GM18498 (cell line): ENCODE measurements at regions not wholly inside any gene's neighbourhood (a gene's known extent, or its start where the extent isn't known, plus 50 kb on each side); places are given as distances from the start of the nearest gene placed in this dataset.
"Not testable (repeated sequence)": the region's sequence is repeated elsewhere in the genome, so short reads cannot be mapped to it uniquely, and the experiment has no call there.

Experiments used
- ATAC-seq: cut with Tn5 transposase; IDR thresholded peaks from one replicate; pipeline ENCODE4 v1.9.1; 2021; ENCODE audit warnings: mild to moderate bottlenecking, moderate library complexity; ENCODE audit not compliant: unreplicated experiment

DNA sequence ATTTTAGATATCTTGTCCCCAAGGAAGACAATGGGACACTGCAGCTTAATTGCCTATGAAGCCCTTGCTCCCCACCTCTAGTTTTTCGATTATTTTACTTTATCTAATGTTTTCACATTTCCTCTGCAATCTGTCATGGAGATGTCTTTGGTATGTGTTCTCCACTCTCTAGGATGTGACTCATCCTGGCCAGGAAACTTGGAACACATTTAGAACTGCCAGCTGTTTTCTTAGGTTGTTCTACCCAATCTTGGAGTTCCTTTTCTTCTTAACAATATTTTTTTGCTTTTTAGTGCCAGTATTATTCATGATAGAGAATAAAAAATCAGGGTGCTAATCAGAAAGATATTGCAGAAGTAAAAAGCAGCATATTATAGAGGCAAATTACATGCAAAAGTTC is 101.7 kb upstream of the CLEC14A start:
- no peak for ATAC-seq

DNA sequence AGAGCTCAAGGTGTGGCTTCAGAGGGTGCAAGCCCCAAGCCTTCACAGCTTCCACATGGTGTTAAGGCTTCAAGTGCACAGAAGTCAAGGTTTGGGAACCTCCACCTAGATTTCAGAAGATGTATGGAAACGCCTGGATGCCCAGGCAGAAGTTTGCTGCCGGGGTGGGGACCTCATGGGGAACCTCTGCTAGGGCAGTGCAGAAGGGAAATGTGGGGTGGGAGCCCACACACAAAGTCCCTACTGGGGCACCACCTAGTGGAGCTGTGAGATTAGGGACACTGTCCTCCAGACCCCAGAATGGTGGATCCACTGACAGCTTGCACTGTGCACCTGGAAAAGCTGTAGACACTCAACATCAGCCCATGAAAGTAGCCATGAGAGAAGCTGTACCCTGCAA is 99.6 kb upstream of the CLEC14A start:
- ATAC-seq, result not testable (repeated sequence)

DNA sequence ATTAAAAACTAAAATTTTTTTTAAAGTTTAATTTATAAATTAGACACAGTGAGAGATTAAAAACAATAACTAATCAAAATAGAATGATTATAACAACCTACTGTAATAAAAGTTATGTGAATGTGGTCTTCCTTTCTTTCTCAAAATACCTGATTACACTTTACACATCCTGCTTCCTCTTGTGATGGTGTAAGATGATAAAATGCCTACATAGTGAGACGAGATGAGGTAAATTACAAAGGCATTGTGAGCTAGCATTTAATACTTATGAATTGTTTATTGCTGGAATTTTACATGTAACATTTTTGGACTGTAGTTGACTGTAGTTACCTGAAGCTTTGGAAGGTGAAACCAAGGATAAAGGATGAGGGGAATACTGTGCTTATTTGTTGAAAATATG is 94.2 kb upstream of the CLEC14A start:
- no peak for ATAC-seq

DNA sequence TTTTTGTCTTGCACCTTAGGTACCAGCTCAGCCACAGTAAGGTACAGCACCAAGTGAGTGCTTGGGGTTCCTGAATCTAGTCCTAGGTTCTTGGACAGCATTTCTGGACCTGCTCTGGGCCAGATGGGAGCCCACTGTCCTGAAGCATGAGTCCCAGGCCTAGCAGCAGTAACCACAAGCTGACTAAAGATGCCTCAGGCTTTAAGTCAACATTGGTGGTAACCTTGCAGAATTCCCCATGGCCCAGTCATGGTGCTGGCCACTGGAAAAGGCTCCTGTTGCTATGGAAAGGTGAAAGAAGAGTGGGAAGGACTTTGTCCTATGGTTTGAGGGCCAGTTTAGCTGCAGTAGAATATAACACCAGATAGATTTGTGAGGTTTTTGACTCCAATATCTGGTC is 86.9 kb upstream of the CLEC14A start:
- no peak for ATAC-seq

DNA sequence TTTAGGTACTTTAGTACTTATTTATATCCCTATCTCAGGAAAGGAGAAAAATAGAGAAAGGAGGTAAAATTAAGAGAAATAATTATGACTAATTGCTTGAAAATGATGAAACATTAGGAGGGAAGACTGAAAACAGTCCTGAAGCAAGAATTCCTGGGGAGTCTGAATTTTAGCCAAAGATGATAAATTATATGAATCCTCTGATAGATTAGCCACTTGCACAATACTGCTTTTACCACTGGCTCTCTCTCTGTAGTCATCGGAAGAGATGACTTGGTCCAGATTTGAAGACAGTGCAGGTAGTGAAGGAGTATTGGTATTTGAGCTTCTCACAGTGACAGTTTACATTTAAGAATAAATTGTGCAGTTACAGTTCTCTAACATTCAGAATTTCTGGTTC is 83.8 kb upstream of the CLEC14A start:
- no peak for ATAC-seq

DNA sequence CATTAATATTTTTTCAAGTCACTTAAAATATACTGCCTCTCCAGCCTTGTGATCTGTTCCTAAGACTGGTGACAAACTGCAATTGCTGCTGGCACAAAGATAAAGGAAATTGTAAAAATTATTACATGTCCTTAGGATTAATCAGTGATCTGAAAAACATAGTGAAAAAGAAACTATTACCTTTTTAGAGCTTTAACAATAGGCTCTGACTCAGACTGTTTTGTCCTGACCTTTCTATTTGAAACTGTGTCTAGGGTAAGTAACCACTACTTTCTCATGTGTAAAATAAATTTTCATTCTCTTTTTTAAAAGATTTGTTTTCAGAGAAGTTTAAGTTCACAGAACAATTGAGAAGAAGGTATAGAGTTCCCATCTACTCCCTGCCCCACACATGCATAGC is 80.4 kb upstream of the CLEC14A start:
- no peak for ATAC-seq

DNA sequence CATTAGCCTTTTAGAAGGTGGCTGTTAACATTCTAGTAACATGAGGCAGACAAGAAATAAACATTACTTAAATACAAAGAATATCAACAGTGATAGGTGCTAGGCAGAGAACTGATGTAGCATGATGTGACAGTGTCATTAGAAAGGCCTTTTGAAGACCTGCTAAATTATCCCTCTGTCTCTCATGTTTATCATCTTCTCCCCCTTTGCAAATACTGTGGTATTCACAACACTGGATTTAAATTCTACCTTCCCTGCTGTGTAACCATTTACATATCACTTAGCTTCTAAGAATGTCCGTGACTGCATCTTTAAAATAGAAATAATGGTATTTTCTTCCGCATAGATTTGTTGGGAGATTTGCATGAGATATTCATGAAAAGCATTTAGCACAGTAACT is 74.4 kb upstream of the CLEC14A start:
- ATAC-seq, result no peak

DNA sequence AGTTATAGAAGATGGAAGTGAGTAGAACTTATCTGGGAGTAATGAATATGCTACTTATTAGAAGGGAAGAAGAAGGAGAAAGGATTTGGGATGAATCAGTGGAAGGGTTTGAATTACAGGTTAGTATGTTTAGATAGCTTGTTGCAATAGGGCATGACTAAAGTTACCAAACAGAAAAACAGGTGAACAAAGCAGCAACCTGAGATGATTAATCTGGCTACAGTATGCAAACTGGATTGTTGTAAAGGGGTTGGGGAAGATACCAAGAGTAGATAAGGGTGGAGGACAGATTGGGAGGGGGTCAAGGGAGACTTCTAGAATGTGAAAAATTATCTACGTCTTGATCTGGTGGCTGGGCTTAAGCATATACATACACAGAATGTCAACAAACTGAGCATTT is 73.4 kb upstream of the CLEC14A start:
- no peak for ATAC-seq

DNA sequence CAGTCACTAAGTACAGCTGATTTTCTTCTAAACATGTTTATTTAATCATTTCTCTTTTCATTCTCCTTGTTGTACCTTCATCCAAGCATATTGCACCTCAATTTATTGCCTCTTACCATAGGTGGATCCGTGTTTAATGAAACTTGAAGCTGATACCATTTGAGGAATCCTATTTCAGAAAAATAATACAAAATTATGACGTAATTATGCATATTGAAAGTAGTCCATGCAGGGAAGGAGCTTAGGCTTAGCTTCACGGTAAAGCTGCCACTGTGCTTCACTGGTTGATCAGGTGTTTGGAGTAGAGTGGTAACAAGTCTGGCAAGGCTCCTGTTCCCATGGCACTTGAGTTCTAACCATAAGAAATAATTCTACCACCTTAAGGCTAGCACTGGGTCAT is 61.0 kb upstream of the CLEC14A start:
- no peak for ATAC-seq

DNA sequence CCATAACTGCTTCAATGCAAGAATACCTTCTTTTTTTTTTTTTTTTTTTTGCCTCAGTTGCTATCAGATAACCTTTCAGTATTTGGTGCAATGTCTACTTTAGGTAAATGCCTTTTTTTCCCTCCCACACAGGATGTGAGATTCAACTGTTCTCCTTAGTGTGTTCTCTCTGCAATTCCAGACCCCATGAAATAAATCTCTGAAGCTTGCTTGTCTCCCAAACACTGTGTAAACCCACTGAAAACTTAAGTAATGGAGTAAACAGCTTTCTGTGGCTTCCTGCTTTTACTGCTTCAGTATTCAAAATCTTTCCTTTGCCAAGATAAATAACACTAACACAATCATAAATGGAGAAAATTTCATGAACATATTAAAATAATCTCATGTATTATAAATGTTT is 55.8 kb upstream of the CLEC14A start:
- ATAC-seq, result no peak

DNA sequence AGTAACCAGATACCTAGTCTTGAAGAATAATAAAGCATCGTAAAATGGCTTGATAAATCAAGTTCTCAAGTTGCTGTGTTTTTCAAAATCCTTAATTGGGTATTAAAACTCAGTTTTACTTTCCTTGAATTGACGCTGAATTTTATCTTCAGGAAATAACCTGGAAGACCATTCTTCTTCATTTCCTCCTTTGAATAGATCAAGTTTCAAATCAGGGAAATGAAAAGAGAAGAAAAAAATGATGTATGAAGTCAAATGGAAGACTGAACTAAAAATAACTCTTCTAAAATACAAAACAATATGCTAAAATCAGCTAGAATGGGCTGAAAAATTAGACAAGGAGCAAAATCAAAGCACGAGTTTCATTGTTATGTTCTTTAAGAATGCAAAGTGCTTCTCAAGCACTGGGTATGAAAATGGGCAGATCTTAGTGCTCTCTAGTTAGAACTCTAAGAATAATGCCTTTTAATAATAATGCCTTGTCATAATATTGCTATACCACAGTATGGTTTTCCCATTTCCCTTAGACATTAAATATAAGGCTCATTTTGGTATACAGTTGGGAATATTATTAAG is 54.6 kb upstream of the CLEC14A start:
- no peak for ATAC-seq

DNA sequence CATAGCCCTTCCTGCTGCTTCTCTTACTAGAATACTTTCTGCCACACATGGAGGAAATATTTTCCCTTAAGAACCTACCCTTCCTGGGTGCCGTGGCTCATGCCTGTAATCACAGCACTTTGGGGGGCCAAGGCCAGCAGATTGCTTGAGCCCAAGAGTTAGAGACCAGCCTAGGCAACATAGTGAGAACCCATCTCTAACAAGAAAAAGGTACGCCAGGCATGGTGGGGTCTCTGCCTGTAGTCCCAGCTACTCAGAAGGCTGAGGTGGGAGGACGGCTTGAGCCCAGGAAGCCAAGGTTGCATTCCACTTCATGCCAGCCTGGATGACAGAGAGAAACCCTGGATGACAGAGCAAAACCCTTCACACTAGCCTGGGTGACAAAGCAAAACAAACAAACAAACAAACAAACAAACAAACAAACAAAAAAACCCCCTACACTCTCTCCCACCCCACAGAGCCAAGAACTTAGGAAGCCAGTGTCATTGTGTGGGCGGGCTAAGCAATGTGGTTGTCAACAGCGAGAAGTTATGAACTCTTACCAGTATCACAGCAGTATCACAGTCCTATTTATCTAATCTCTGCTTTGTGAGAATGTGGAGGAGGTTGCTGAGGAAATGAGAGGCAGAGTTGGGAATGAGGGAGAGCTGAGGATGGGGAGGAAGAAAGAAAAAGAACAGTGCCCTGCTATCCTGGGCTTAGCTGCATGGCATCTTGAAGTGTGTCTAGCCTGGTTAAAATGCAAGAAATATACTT is 53.8 kb upstream of the CLEC14A start:
- ATAC-seq, result no peak
